Neuronal stem cell (in vitro differentiated cells): ENCODE measurements at regions not wholly inside any gene's neighbourhood (a gene's known extent, or its start where the extent isn't known, plus 50 kb on each side); places are given as distances from the start of the nearest gene placed in this dataset. TPM values are rescaled to one million over a fixed set of nuclear protein-coding genes. Genes with fewer than 3 reads are reported as not detected.

ENCODE experiments used
- DNase-seq: peaks from one replicate; pipeline ENCODE4 v3.0.0-alpha.2; 2013; ENCODE audit warnings: low spot score
- H2AFZ ChIP-seq: one replicate; pipeline ENCODE4 v1.6.1; 2013; ENCODE audit warnings: mild to moderate bottlenecking, low read length, inconsistent platforms
- H2AK5ac ChIP-seq: 2 replicates; pipeline ENCODE4 v1.6.1; 2013; ENCODE audit warnings: low read depth, mild to moderate bottlenecking, inconsistent platforms, low read length, moderate library complexity, mixed read lengths
- H2BK120ac ChIP-seq: 2 replicates; pipeline ENCODE4 v1.6.1; 2013; ENCODE audit warnings: low read depth, mild to moderate bottlenecking, inconsistent platforms, low read length, moderate library complexity, mixed read lengths
- H2BK12ac ChIP-seq: one replicate; pipeline ENCODE4 v1.6.1; 2013; ENCODE audit warnings: low read length, inconsistent platforms
- H2BK15ac ChIP-seq: 2 replicates; pipeline ENCODE4 v1.6.1; 2013; ENCODE audit warnings: mild to moderate bottlenecking, low read length, inconsistent platforms, mixed read lengths
- H2BK5ac ChIP-seq: one replicate; pipeline ENCODE4 v1.6.1; 2013; ENCODE audit warnings: inconsistent platforms, mild to moderate bottlenecking, low read length, moderate library complexity
- H3K14ac ChIP-seq: one replicate; pipeline ENCODE4 v1.6.1; 2013; ENCODE audit warnings: low read length, inconsistent platforms
- H3K18ac ChIP-seq: 2 replicates; pipeline ENCODE4 v1.6.1; 2013; ENCODE audit warnings: low read length, inconsistent platforms
- H3K23ac ChIP-seq: 2 replicates; pipeline ENCODE4 v1.6.1; 2013; ENCODE audit warnings: low read depth, mild to moderate bottlenecking, mixed read lengths, low read length, inconsistent platforms; ENCODE audit not compliant: poor library complexity
- H3K27ac ChIP-seq: replicated peaks from 3 replicates; pipeline ENCODE4 v1.5.1; 2013; ENCODE audit warnings: low read length, inconsistent platforms
- H3K27me3 ChIP-seq, 3 experiments: 2 replicates each; pipeline ENCODE4 v1.6.1; 2013; ENCODE audit warnings: low read length in 3 of 3, mild to moderate bottlenecking in 2 of 3, inconsistent platforms in 1 of 3, low read depth in 1 of 3, mixed read lengths in 1 of 3, moderate library complexity in 1 of 3; ENCODE audit not compliant: control insufficient read depth in 3 of 3, insufficient read depth in 3 of 3
- H3K36me3 ChIP-seq, 2 donors: replicated peaks in 1 of 2; 2 replicates each; pipeline ENCODE4 v1.6.1; 2013; ENCODE audit warnings: low read length in 2 of 2; ENCODE audit not compliant: control insufficient read depth in 2 of 2, insufficient read depth in 2 of 2
- H3K4ac ChIP-seq: 2 replicates; pipeline ENCODE4 v1.6.1; 2013; ENCODE audit warnings: inconsistent platforms, mild to moderate bottlenecking, low read length, moderate library complexity
- H3K4me1 ChIP-seq, 2 donors: 1 replicate in 1 of 2; 2 replicates in 1 of 2; pipeline ENCODE4 v1.6.1; 2013; ENCODE audit warnings: low read length in 2 of 2, low read depth in 1 of 2; ENCODE audit not compliant: control insufficient read depth in 2 of 2, insufficient read depth in 1 of 2
- H3K4me2 ChIP-seq: one replicate; pipeline ENCODE4 v1.6.1; 2013; ENCODE audit warnings: mild to moderate bottlenecking, low read length, inconsistent platforms; ENCODE audit not compliant: insufficient read depth, poor library complexity, severe bottlenecking
- H3K4me3 ChIP-seq, 2 donors: 2 replicates each; pipeline ENCODE4 v1.5.1; 2013; ENCODE audit warnings: low read length in 2 of 2, mild to moderate bottlenecking in 2 of 2, inconsistent platforms in 1 of 2, moderate library complexity in 1 of 2
- H3K79me1 ChIP-seq: one replicate; pipeline ENCODE4 v1.6.1; 2013; ENCODE audit warnings: low read depth, mild to moderate bottlenecking, inconsistent platforms, low read length, moderate library complexity
- H3K9ac ChIP-seq: one replicate; pipeline ENCODE4 v1.6.1; 2013; ENCODE audit warnings: mild to moderate bottlenecking, low read depth, low read length, inconsistent platforms; ENCODE audit not compliant: poor library complexity
- H3K9me3 ChIP-seq, 2 donors: replicated peaks in 1 of 2; 2 replicates each; pipeline versions ENCODE3 to v1.6.1; 2013; ENCODE audit warnings: low read length in 2 of 2, mild to moderate bottlenecking in 2 of 2, inconsistent platforms in 1 of 2, low read depth in 1 of 2, mixed read lengths in 1 of 2, moderate library complexity in 1 of 2; ENCODE audit not compliant: control insufficient read depth in 2 of 2, insufficient read depth in 1 of 2
- H4K8ac ChIP-seq: one replicate; pipeline ENCODE4 v1.6.1; 2013; ENCODE audit warnings: low read depth, mild to moderate bottlenecking, inconsistent platforms, low read length, moderate library complexity
- H4K91ac ChIP-seq: one replicate; pipeline ENCODE4 v1.6.1; 2013; ENCODE audit warnings: low read length, low read depth, mild to moderate bottlenecking, inconsistent platforms; ENCODE audit not compliant: poor library complexity
- WGBS, 2 donors: extraction: QIAGEN DNeasy Blood & Tissue Kit; methylation state at CpG; one replicate each; pipeline ENCODE4 v1.1.7; 2013; ENCODE audit warnings: missing lambda C conversion rate in 2 of 2, mixed read lengths in 1 of 2; ENCODE audit not compliant: insufficient read length in 2 of 2, insufficient replicate concordance in 1 of 2; ENCODE audit errors: extremely low coverage in 2 of 2; 5-methylcytosine and 5-hydroxymethylcytosine counted together
- small RNA-seq: library from polyadenylated mRNA; stranded (forward); fragments of <200 nt; extraction: miRNeasy Mini kit (QIAGEN cat#:217004); gene quantifications from one replicate; pipeline ENCODE3, GENCODE V24; 2013; ENCODE audit not compliant: insufficient read depth

GRCh38 chrX:580030-580429 is 50.6 kb upstream of the SHOX start:
- no peak overlapping the region for H3K23ac ChIP-seq
- H3K79me1 ChIP-seq = no peaks in the 10 kb centered on the region
- H2BK5ac ChIP-seq = no peak overlapping the region
- no peak overlapping the region for H4K8ac ChIP-seq
- no peak overlapping the region for H3K9ac ChIP-seq
- H3K4me3 ChIP-seq = no peak overlapping the region
- H3K14ac ChIP-seq = no peak overlapping the region
- H4K91ac ChIP-seq = no peak overlapping the region
- WGBS, 2 donors = no CpG with 5 or more reads among the region's 7 CpGs
- H3K4ac ChIP-seq = no peak overlapping the region
- no peak overlapping the region for H2AK5ac ChIP-seq
- no peak overlapping the region for H2BK15ac ChIP-seq
- no peak overlapping the region for H2BK12ac ChIP-seq
- no peak overlapping the region for H2AFZ ChIP-seq
- no peak for DNase-seq
- H2BK120ac ChIP-seq = no peak overlapping the region
- no peak overlapping the region for H3K4me2 ChIP-seq
- H3K18ac ChIP-seq = no peak overlapping the region
- no peaks in the 10 kb centered on the region for H3K4me1 ChIP-seq
- no peaks in the 10 kb centered on the region for H3K9me3 ChIP-seq
- H3K36me3 ChIP-seq = no peaks in the 10 kb centered on the region
- peaks cover 0 to under 1% (median 0%) of the 10 kb centered on the region in 3 experiments for H3K27me3 ChIP-seq
- no peak overlapping the region for H3K27ac ChIP-seq

Small RNA genes lying in the stretch of these regions (small RNA-seq; reads per million reads assigned to genes)
- not detected for gene KRT18P53
